Memory B cell (primary cell): ENCODE measurements at regions not wholly inside any gene's neighbourhood (a gene's known extent, or its start where the extent isn't known, plus 50 kb on each side); places are given as distances from the start of the nearest gene placed in this dataset.
"Not testable (repeated sequence)": the region's sequence is repeated elsewhere in the genome, so short reads cannot be mapped to it uniquely, and the experiment has no call there.

Experiments
- ATAC-seq: fragments of 150-1000 bp; cut with Tn5 transposase; 2 replicates; pipeline ENCODE4 v1.10.0; 2021; ENCODE audit warnings: low read depth, mild to moderate bottlenecking, moderate library complexity
- DNase-seq, 2 donors: peaks; one replicate each; pipeline ENCODE4 v3.0.0; 2022; ENCODE audit warnings: low spot score in 2 of 2
- H3K27ac Mint-ChIP-seq: one replicate; pipeline ENCODE4 v1.8.0; 2022; ENCODE audit warnings: mild to moderate bottlenecking, moderate library complexity, mixed read lengths
- H3K27me3 Mint-ChIP-seq: one replicate; pipeline ENCODE4 v1.8.0; 2022; ENCODE audit warnings: mixed read lengths
- H3K36me3 Mint-ChIP-seq: one replicate; pipeline ENCODE4 v1.8.0; 2022; ENCODE audit warnings: mild to moderate bottlenecking, mixed read lengths
- H3K4me1 Mint-ChIP-seq: one replicate; pipeline ENCODE4 v1.8.0; 2022; ENCODE audit warnings: mixed read lengths
- H3K4me3 Mint-ChIP-seq: one replicate; pipeline ENCODE4 v1.8.0; 2022; ENCODE audit warnings: mild to moderate bottlenecking, moderate library complexity, mixed read lengths
- H3K9me3 Mint-ChIP-seq: one replicate; pipeline ENCODE4 v1.8.0; 2022; ENCODE audit warnings: mixed read lengths

GRCh38 chr13:78067290-78067689 lies 148.7 kb upstream of the EDNRB start:
- H3K4me3 Mint-ChIP-seq, result no peak overlapping the region

GRCh38 chr13:78065141-78065540 lies 146.5 kb upstream of the EDNRB start:
- H3K27me3 Mint-ChIP-seq, result peaks cover 9% of the 10 kb centered on the region
- H3K27ac Mint-ChIP-seq, result no peak overlapping the region
- DNase-seq (no peak), ATAC-seq (no peak)
- no peak overlapping the region for H3K4me3 Mint-ChIP-seq
- no peaks in the 10 kb centered on the region for H3K4me1 Mint-ChIP-seq
- H3K36me3 Mint-ChIP-seq, result peaks cover 2% of the 10 kb centered on the region
- peaks cover 2% of the 10 kb centered on the region for H3K9me3 Mint-ChIP-seq

More at GRCh38 chr13:78067290-78067689, 148.7 kb upstream of the EDNRB start:
- peaks cover 9% of the 10 kb centered on the region for H3K27me3 Mint-ChIP-seq
- ATAC-seq, result no peak
- no peaks in the 10 kb centered on the region for H3K4me1 Mint-ChIP-seq
- DNase-seq, result no peak
- H3K36me3 Mint-ChIP-seq, result peaks cover 2% of the 10 kb centered on the region
- H3K27ac Mint-ChIP-seq, result no peak overlapping the region
- peaks cover 2% of the 10 kb centered on the region for H3K9me3 Mint-ChIP-seq

- H3K27me3 Mint-ChIP-seq, result peaks cover 3% of the 10 kb centered on the region
- H3K27ac Mint-ChIP-seq, result no peak overlapping the region
- no peaks in the 10 kb centered on the region for H3K4me1 Mint-ChIP-seq
- H3K9me3 Mint-ChIP-seq, result peaks cover 3% of the 10 kb centered on the region
- DNase-seq (no peak), ATAC-seq (no peak)
- no peak overlapping the region for H3K4me3 Mint-ChIP-seq
- H3K36me3 Mint-ChIP-seq, result peaks cover 2% of the 10 kb centered on the region
Observed at GRCh38 chr13:78061806-78062205, 143.2 kb upstream of the EDNRB start.

- Mint-ChIP-seq H3K4me1 (no peaks in the 10 kb centered on the region), H3K27me3 (peaks cover 3% of the 10 kb centered on the region), H3K36me3 (peaks cover 2% of the 10 kb centered on the region), H3K9me3 (peaks cover 9% of the 10 kb centered on the region), H3K4me3 (no peak overlapping the region), H3K27ac (no peak overlapping the region)
- ATAC-seq, result no peak
- DNase-seq, result no peak
Observed at GRCh38 chr13:78060966-78061365, 142.3 kb upstream of the EDNRB start.

- not testable (repeated sequence) for H3K4me3 Mint-ChIP-seq, H3K4me1 Mint-ChIP-seq
Observed at GRCh38 chr13:78056865-78057264, 138.2 kb upstream of the EDNRB start.

DNA sequence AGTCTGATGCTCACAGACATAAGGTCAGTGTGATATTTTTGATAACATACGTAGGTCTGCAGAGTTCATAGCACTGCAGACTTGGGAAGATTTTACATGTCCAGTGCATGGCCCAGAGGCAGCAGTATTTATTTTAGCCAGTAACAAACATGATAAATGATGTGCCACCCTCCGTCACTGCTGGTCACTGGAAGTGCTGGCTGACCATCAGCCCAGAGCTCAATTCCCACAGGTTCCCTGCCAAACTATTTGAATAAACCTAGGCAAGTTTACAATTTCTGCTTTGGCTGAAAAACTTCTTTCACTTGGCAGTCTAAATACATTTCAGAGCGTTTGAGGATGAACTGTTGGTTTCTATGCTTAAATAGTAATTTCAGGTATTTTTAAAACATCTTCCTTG lies 135.5 kb upstream of the EDNRB start:
- H3K27me3 Mint-ChIP-seq, result peaks cover 7% of the 10 kb centered on the region
- DNase-seq (no peak), ATAC-seq (no peak)
- H3K36me3 Mint-ChIP-seq, result no peaks in the 10 kb centered on the region
- no peak overlapping the region for H3K4me3 Mint-ChIP-seq
- no peaks in the 10 kb centered on the region for H3K4me1 Mint-ChIP-seq
- peaks cover 7% of the 10 kb centered on the region for H3K9me3 Mint-ChIP-seq
- no peak overlapping the region for H3K27ac Mint-ChIP-seq

More at GRCh38 chr13:78056865-78057264, 138.2 kb upstream of the EDNRB start:
- H3K36me3 Mint-ChIP-seq, DNase-seq, H3K27ac Mint-ChIP-seq, H3K27me3 Mint-ChIP-seq, H3K9me3 Mint-ChIP-seq, ATAC-seq: not testable (repeated sequence)

- Mint-ChIP-seq H3K4me1 (no peaks in the 10 kb centered on the region), H3K27me3 (peaks cover 5% of the 10 kb centered on the region), H3K27ac (no peak overlapping the region), H3K9me3 (no peaks in the 10 kb centered on the region), H3K36me3 (no peaks in the 10 kb centered on the region), H3K4me3 (no peak overlapping the region)
- no peak for ATAC-seq
- no peak for DNase-seq
Observed at GRCh38 chr13:78047151-78047550, 128.5 kb upstream of the EDNRB start.

GRCh38 chr13:78046331-78046730 lies 127.7 kb upstream of the EDNRB start:
- H3K27me3 Mint-ChIP-seq, result peaks cover 2% of the 10 kb centered on the region
- H3K4me3 Mint-ChIP-seq, result no peak overlapping the region
- H3K27ac Mint-ChIP-seq, result no peak overlapping the region
- H3K9me3 Mint-ChIP-seq, result no peaks in the 10 kb centered on the region
- no peak for DNase-seq
- no peak for ATAC-seq
- H3K36me3 Mint-ChIP-seq, result no peaks in the 10 kb centered on the region
- H3K4me1 Mint-ChIP-seq, result no peaks in the 10 kb centered on the region

- H3K4me1 Mint-ChIP-seq, result no peaks in the 10 kb centered on the region
- no peak overlapping the region for H3K4me3 Mint-ChIP-seq
- no peaks in the 10 kb centered on the region for H3K36me3 Mint-ChIP-seq
- H3K9me3 Mint-ChIP-seq, result no peaks in the 10 kb centered on the region
- DNase-seq (no peak), ATAC-seq (no peak)
- H3K27ac Mint-ChIP-seq, result no peak overlapping the region
- peaks cover 2% of the 10 kb centered on the region for H3K27me3 Mint-ChIP-seq
Observed at GRCh38 chr13:78045916-78046315, 127.3 kb upstream of the EDNRB start.

DNA sequence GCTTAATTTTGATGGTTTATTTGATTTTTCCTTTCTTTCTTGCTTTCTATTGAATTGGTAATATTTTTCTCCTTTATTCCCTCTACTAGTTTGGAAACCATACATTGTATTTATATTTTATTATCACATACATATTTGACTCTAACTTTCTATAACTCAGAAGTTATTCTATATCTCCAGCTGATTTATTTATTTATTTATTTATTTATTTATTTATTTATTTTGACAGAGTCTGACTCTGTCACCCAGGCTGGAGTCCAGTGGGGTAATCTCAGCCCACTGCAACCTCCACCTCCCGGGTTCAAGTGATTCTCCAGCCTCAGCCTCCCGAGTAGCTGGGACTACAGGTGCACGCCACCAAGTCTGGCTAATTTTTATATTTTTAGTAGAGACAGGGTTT lies 122.7 kb upstream of the EDNRB start:
- H3K27me3 Mint-ChIP-seq, H3K4me3 Mint-ChIP-seq, H3K9me3 Mint-ChIP-seq: not testable (repeated sequence)

DNA sequence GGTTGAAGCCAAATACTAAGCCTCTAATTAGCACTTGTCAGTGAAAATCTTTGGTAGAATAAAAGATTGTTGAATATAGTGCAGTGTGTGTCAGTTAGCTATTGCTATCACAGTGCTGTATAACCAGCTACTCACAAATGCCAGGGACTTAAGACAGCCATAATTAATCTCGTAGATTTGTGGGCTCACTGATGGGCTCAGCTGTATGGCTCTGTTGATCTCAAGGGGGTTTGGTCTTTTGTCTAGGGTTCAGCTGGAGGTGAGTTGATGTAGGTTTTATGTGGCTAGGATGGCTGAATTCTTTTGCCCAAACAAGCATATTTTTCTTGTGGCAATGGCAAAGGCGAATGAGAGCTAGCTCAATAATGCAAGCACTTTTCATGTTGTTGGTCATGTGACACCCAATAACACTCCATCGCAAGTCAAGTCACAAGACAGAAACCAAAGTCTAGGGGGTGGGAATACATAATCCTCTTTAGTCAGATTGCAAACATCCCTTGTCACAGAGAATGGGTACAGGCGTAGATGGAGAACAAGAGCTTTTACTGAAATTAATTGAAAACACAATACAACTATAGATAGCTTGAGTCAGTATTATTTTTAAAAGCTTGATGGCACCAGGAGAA lies 121.7 kb upstream of the EDNRB start:
- Mint-ChIP-seq H3K27ac (no peak overlapping the region), H3K4me1 (no peaks in the 10 kb centered on the region), H3K9me3 (no peaks in the 10 kb centered on the region), H3K36me3 (no peaks in the 10 kb centered on the region), H3K4me3 (no peak overlapping the region), H3K27me3 (peaks cover 4% of the 10 kb centered on the region)
- ATAC-seq (no peak), DNase-seq (no peak)

More for the DNA sequence above, 122.7 kb upstream of the EDNRB start:
- H3K27ac Mint-ChIP-seq, H3K36me3 Mint-ChIP-seq, ATAC-seq, H3K4me1 Mint-ChIP-seq, DNase-seq: not testable (repeated sequence)

DNA sequence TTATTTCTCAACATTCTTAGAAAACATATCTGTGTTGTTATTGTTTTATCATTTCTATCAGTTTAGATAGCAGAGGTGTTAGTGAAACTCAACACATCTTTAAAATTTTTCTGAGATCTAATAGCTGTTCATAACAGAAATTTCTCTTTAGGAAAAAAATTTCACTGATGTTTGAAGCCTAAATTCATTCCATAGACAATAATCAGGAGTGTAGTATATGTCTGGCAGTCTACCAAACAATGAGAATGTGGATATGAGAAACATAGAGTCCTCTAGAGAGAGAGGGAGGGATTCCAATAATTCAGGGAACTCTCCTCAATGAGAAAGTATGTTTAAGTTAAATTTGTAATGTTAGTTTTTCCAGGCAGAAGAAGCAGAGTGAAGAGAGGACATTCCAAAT lies 118.2 kb upstream of the EDNRB start:
- H3K27me3 Mint-ChIP-seq, result peaks cover 3% of the 10 kb centered on the region
- ATAC-seq (no peak), DNase-seq (no peak)
- H3K9me3 Mint-ChIP-seq, result no peaks in the 10 kb centered on the region
- no peaks in the 10 kb centered on the region for H3K36me3 Mint-ChIP-seq
- no peak overlapping the region for H3K4me3 Mint-ChIP-seq
- H3K27ac Mint-ChIP-seq, result no peak overlapping the region
- H3K4me1 Mint-ChIP-seq, result no peaks in the 10 kb centered on the region

GRCh38 chr13:78035500-78035899 lies 116.9 kb upstream of the EDNRB start:
- H3K4me1 Mint-ChIP-seq, result no peaks in the 10 kb centered on the region
- no peaks in the 10 kb centered on the region for H3K36me3 Mint-ChIP-seq
- ATAC-seq, result no peak
- H3K27ac Mint-ChIP-seq, result no peak overlapping the region
- H3K4me3 Mint-ChIP-seq, result no peak overlapping the region
- no peak for DNase-seq
- H3K9me3 Mint-ChIP-seq, result no peaks in the 10 kb centered on the region
- H3K27me3 Mint-ChIP-seq, result peaks cover 3% of the 10 kb centered on the region

DNA sequence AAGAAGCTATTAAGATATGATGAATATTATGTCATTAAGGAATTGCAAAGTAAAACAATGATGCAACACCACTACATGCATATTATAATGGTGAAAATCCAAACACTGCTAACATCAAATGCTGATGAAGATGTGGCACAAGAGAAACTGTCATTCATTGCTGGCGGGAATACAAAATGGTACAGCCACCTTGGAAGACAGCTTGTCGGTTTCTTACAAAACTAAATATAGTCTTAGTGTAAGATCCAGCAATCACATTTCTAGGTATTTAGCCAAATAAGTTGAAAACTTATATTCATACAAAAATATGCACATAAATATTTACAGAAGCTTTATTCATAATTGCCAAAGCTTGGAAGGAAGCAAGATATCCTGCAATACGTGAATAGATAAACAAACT lies 114.9 kb upstream of the EDNRB start:
- DNase-seq (no peak), ATAC-seq (no peak)
- H3K27ac Mint-ChIP-seq, result no peak overlapping the region
- H3K9me3 Mint-ChIP-seq, result no peaks in the 10 kb centered on the region
- no peaks in the 10 kb centered on the region for H3K4me1 Mint-ChIP-seq
- H3K36me3 Mint-ChIP-seq, result no peaks in the 10 kb centered on the region
- no peak overlapping the region for H3K4me3 Mint-ChIP-seq
- H3K27me3 Mint-ChIP-seq, result peaks cover 3% of the 10 kb centered on the region

- Mint-ChIP-seq H3K27ac (no peak overlapping the region), H3K4me3 (no peak overlapping the region), H3K36me3 (no peaks in the 10 kb centered on the region), H3K9me3 (no peaks in the 10 kb centered on the region), H3K27me3 (peaks cover 7% of the 10 kb centered on the region), H3K4me1 (no peaks in the 10 kb centered on the region)
- DNase-seq, result no peak
- ATAC-seq, result no peak
Observed at GRCh38 chr13:78032132-78032531, 113.5 kb upstream of the EDNRB start.
